Kidney epithelial cell (primary cell): ENCODE measurements at regions not wholly inside any gene's neighbourhood (a gene's known extent, or its start where the extent isn't known, plus 50 kb on each side); places are given as distances from the start of the nearest gene placed in this dataset.

Experiments used
- DNase-seq: peaks from one replicate; pipeline ENCODE4 v3.0.0-alpha.2; 2010; ENCODE audit warnings: low read depth
- H3K27me3 ChIP-seq: 2 replicates; pipeline ENCODE4 v1.6.0; 2011; ENCODE audit warnings: low read length; ENCODE audit not compliant: control insufficient read depth, insufficient read depth
- H3K36me3 ChIP-seq: 2 replicates; pipeline ENCODE4 v1.5.1; 2011; ENCODE audit warnings: low read length; ENCODE audit not compliant: control insufficient read depth, insufficient read depth
- H3K4me3 ChIP-seq: 2 replicates; pipeline ENCODE4 v1.5.1; 2011; ENCODE audit warnings: low read depth, mild to moderate bottlenecking, control low read depth, low read length
- CTCF ChIP-seq: IDR thresholded peaks from 2 replicates; pipeline ENCODE4 v1.5.1; 2011; ENCODE audit warnings: mild to moderate bottlenecking, moderate library complexity, low read length, control low read depth, inconsistent platforms; ENCODE audit not compliant: insufficient read depth, poor library complexity, severe bottlenecking

- Histone ChIP-seq H3K27me3 (peaks cover 7% of the 10 kb centered on the region), H3K36me3 (no peaks in the 10 kb centered on the region), H3K4me3 (no peak overlapping the region)
- no peak for TF ChIP-seq CTCF
- DNase-seq = no peak
These were observed 127.4 kb downstream of the IRF8 start for GRCh38 chr16:86026171-86026910.

GRCh38 chr16:86026916-86027315, 128.0 kb downstream of the IRF8 start:
- Histone ChIP-seq H3K27me3 (peaks cover 7% of the 10 kb centered on the region), H3K4me3 (no peak overlapping the region), H3K36me3 (no peaks in the 10 kb centered on the region)
- TF ChIP-seq CTCF = no peak
- no peak for DNase-seq

GRCh38 chr16:86027373-86028126, 128.6 kb downstream of the IRF8 start:
- Histone ChIP-seq H3K27me3 (peaks cover 12% of the 10 kb centered on the region), H3K4me3 (no peak overlapping the region), H3K36me3 (no peaks in the 10 kb centered on the region)
- no peak for DNase-seq
- TF ChIP-seq CTCF = no peak

GRCh38 chr16:86029131-86029741, 130.3 kb downstream of the IRF8 start:
- Histone ChIP-seq H3K36me3 (no peaks in the 10 kb centered on the region), H3K27me3 (peaks cover 18% of the 10 kb centered on the region), H3K4me3 (no peak overlapping the region)
- no peak for DNase-seq
- no peak for TF ChIP-seq CTCF

GRCh38 chr16:86030116-86030515, 131.2 kb downstream of the IRF8 start:
- no peak for TF ChIP-seq CTCF

More at GRCh38 chr16:86030116-86030515, 131.2 kb downstream of the IRF8 start:
- DNase-seq = no peak
- Histone ChIP-seq H3K27me3 (peaks cover 18% of the 10 kb centered on the region), H3K36me3 (no peaks in the 10 kb centered on the region), H3K4me3 (no peak overlapping the region)
